SK-N-SH (cell line): ENCODE measurements at regions not wholly inside any gene's neighbourhood (a gene's known extent, or its start where the extent isn't known, plus 50 kb on each side); places are given as distances from the start of the nearest gene placed in this dataset.

Experiments used
- CTCF ChIA-PET: fragments of 300-600, 350-600 bp; formaldehyde crosslinking; extraction: SDS; loops from one replicate; lab custom pipeline; 2021; lab: Yijun Ruan, JAX
- POLR2A ChIA-PET: fragments of 350-600 bp; sonication (Branson Sonifier 250); formaldehyde crosslinking; extraction: SDS; loops from one replicate; lab custom pipeline; 2020; ENCODE audit warnings: antibody characterized with exemption, inconsistent platforms; lab: Yijun Ruan, JAX
- DNase-seq: peaks from one replicate; pipeline ENCODE4 v3.0.0; 2012
- H2AFZ ChIP-seq: fragments of 200-600 bp; sonication (generic); 2 replicates; pipeline ENCODE4 v1.8.1; 2016; ENCODE audit warnings: antibody characterized with exemption, mild to moderate bottlenecking, low read depth
- H3F3A ChIP-seq: fragments of 200-600 bp; sonication (generic); replicated peaks from 2 replicates; pipeline ENCODE3; 2016; ENCODE audit warnings: antibody characterized with exemption, mild to moderate bottlenecking; ENCODE audit not compliant: insufficient read depth
- H3K27ac ChIP-seq, 2 experiments: fragments of 200-500 bp in 1 of 2; fragments of 200-600 bp in 1 of 2; sonication (Bioruptor generic) in 1 of 2; sonication (generic), shearing (Covaris generic) in 1 of 2; 2 replicates each; pipeline versions ENCODE4 v1.5.1 to v1.6.1; 2014 to 2016; ENCODE audit warnings: low read depth in 2 of 2, inconsistent platforms in 1 of 2, low read length in 1 of 2, mild to moderate bottlenecking in 1 of 2, mixed read lengths in 1 of 2
- H3K27me3 ChIP-seq: fragments of 200-600 bp; sonication (generic), shearing (Covaris generic); 2 replicates; pipeline ENCODE4 v1.6.1; 2016; ENCODE audit warnings: mixed run types; ENCODE audit not compliant: insufficient read depth
- H3K36me3 ChIP-seq, 2 experiments: fragments of 200-500 bp in 1 of 2; fragments of 200-600 bp in 1 of 2; sonication (Bioruptor generic) in 1 of 2; sonication (generic) in 1 of 2; replicated peaks in 1 of 2; 2 replicates each; pipeline versions ENCODE3 to v1.5.1; 2014 to 2016; ENCODE audit warnings: low read length in 1 of 2, mild to moderate bottlenecking in 1 of 2; ENCODE audit not compliant: insufficient read depth in 2 of 2, control insufficient read depth in 1 of 2
- H3K4me1 ChIP-seq, 2 experiments: fragments of 200-500 bp in 1 of 2; fragments of 200-600 bp in 1 of 2; sonication (Bioruptor generic) in 1 of 2; sonication (generic), shearing (Covaris generic) in 1 of 2; 2 replicates each; pipeline versions ENCODE4 v1.5.1 to v1.6.1; 2014 to 2016; ENCODE audit warnings: low read depth in 1 of 2, low read length in 1 of 2, mixed run types in 1 of 2; ENCODE audit not compliant: insufficient read depth in 2 of 2, control insufficient read depth in 1 of 2
- H3K4me2 ChIP-seq: fragments of 200-600 bp; sonication (generic), shearing (Covaris generic); 2 replicates; pipeline ENCODE4 v1.6.1; 2017; ENCODE audit warnings: mixed run types
- H3K4me3 ChIP-seq, 2 experiments: fragments of 200-500 bp in 1 of 2; fragments of 200-600 bp in 1 of 2; sonication (Bioruptor generic) in 1 of 2; sonication (generic), shearing (Covaris generic) in 1 of 2; 2 replicates each; pipeline versions ENCODE4 v1.5.1 to v1.8.1; 2014 to 2016; ENCODE audit warnings: low read depth in 2 of 2, inconsistent platforms in 1 of 2, low read length in 1 of 2, mild to moderate bottlenecking in 1 of 2, mixed read lengths in 1 of 2, moderate library complexity in 1 of 2
- H3K79me2 ChIP-seq: fragments of 200-600 bp; sonication (generic); 2 replicates; pipeline ENCODE4 v1.8.1; 2017; ENCODE audit warnings: mild to moderate bottlenecking; ENCODE audit not compliant: insufficient read depth
- H3K9ac ChIP-seq: fragments of 200-600 bp; sonication (generic); 2 replicates; pipeline ENCODE4 v1.6.1; 2017; ENCODE audit warnings: mixed run types
- H3K9me2 ChIP-seq: fragments of 200-600 bp; sonication (generic); 2 replicates; pipeline ENCODE4 v1.6.1; 2017; ENCODE audit warnings: mixed run types
- H3K9me3 ChIP-seq: fragments of 200-600 bp; sonication (generic); 2 replicates; pipeline ENCODE4 v1.6.1; 2017; ENCODE audit warnings: mixed run types, mild to moderate bottlenecking, moderate library complexity
- H4K20me1 ChIP-seq: fragments of 200-600 bp; sonication (generic); 2 replicates; pipeline ENCODE4 v1.6.1; 2017; ENCODE audit warnings: mild to moderate bottlenecking, mixed run types; ENCODE audit not compliant: insufficient read depth
- CHD2 ChIP-seq: fragments of 150-350 bp; IDR thresholded peaks from 2 replicates; pipeline ENCODE4 v1.6.1; 2018; ENCODE audit warnings: low read length; ENCODE audit not compliant: partially characterized antibody
- EP300 ChIP-seq, 2 experiments: IDR thresholded peaks; 2 replicates each; pipeline versions ENCODE4 v1.4.0 to v1.6.1; 2012; ENCODE audit warnings: borderline replicate concordance in 1 of 2, low read depth in 1 of 2, low read length in 1 of 2
- GABPA ChIP-seq: IDR thresholded peaks from 2 replicates; pipeline ENCODE4 v1.4.0; 2012; ENCODE audit warnings: low read depth, mild to moderate bottlenecking
- MXI1 ChIP-seq: IDR thresholded peaks from 2 replicates; pipeline ENCODE4 v1.6.1; 2012; ENCODE audit warnings: mild to moderate bottlenecking, low read depth, low read length, improper control_type of control experiment
- POLR2AphosphoS5 ChIP-seq: IDR thresholded peaks from 2 replicates; pipeline ENCODE4 v1.6.1; 2012; ENCODE audit warnings: low read depth, low read length
- RXRA ChIP-seq: IDR thresholded peaks from 2 replicates; pipeline ENCODE4 v1.4.0; 2012; ENCODE audit warnings: low read depth, mild to moderate bottlenecking, borderline replicate concordance
- SIN3A ChIP-seq: IDR thresholded peaks from 2 replicates; pipeline ENCODE4 v1.6.1; 2012; ENCODE audit warnings: low read depth, mild to moderate bottlenecking, low read length, moderate library complexity, borderline replicate concordance
- WGBS: methylation state at CpG from one replicate; pipeline ENCODE4 v1.1.6; 2017; ENCODE audit warnings: low lambda C conversion rate; 5-methylcytosine and 5-hydroxymethylcytosine counted together
- TF ChIP-seq, protein P1 (sequence below): IDR thresholded peaks from 2 replicates; pipeline ENCODE4 v1.6.1; 2012; ENCODE audit warnings: mild to moderate bottlenecking, low read depth, low read length, moderate library complexity
- TF ChIP-seq, protein P2 (sequence below): IDR thresholded peaks from 2 replicates; pipeline ENCODE4; 2012

DNA sequence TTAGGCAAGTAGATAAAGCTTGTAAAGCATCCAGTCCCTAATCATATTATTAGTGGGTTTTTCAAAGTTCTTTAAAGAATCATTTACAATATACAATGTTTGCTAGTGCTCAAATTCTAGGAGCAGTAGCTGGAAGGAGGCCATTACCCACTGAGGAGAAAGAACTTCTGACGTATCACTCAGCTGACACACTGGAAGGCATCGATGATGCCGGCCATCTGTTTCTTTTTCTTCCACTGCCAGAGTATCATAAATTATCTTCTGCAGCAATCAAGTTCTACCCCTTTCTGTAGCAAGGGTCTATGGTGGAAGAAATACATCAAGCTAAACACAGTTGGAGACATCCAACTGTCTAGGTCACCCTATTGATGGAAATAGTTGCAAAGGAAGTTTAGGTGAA lies 243.2 kb upstream of the LRRN1 start:
- Histone ChIP-seq H4K20me1 (no peaks in the 10 kb centered on the region), H2AFZ (no peak overlapping the region), H3K4me2 (no peak overlapping the region), H3K4me3 (no peak overlapping the region), H3K9me3 (no peaks in the 10 kb centered on the region), H3K79me2 (no peaks in the 10 kb centered on the region), H3K9ac (no peak overlapping the region), H3K9me2 (no peaks in the 10 kb centered on the region), H3K36me3 (no peaks in the 10 kb centered on the region), H3F3A (no peaks in the 10 kb centered on the region), H3K4me1 (no peaks in the 10 kb centered on the region), H3K27me3 (no peaks in the 10 kb centered on the region), H3K27ac (no peak overlapping the region)
- DNase-seq = no peak
- POLR2A ChIA-PET = no interaction called here
- 7% methylated on average over 3 of the region's 3 CpGs for WGBS
- TF ChIP-seq EP300 (IDR thresholded peaks at IDR 0.05; ENCODE audit: borderline replicate concordance in 1 of 2, low read depth in 1 of 2, low read length in 1 of 2) (no peak), SIN3A (no peak), GABPA (no peak), RXRA (no peak)
- CTCF ChIA-PET = no interaction called here

DNA sequence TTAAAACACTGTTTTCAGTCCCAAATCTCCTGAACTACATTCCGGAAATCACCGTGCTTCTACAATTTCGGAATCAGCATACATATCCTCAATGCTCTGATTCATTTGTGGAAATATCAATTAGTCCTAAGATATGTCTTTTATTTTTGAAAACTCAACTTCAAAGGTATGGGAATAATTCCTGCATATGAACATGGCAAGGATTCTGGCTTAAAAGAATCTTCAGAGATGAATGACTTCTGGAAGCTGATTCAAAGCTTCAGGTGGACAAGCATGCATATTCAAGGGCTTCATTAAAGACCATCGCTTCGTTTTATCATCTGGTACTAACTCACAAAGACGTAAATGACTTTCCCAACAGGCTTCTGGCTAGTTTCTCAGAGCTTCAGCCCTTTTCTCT lies 246.0 kb upstream of the LRRN1 start:
- 0% methylated on average over 6 of the region's 6 CpGs for WGBS

More for the DNA sequence above, 246.0 kb upstream of the LRRN1 start:
- H3K79me2 ChIP-seq = no peaks in the 10 kb centered on the region
- no peaks in the 10 kb centered on the region for H3K4me1 ChIP-seq
- H3K4me3 ChIP-seq = no peak overlapping the region
- H3K27ac ChIP-seq = no peak overlapping the region
- no peak overlapping the region for H3K9ac ChIP-seq
- TF ChIP-seq, protein P1, sequence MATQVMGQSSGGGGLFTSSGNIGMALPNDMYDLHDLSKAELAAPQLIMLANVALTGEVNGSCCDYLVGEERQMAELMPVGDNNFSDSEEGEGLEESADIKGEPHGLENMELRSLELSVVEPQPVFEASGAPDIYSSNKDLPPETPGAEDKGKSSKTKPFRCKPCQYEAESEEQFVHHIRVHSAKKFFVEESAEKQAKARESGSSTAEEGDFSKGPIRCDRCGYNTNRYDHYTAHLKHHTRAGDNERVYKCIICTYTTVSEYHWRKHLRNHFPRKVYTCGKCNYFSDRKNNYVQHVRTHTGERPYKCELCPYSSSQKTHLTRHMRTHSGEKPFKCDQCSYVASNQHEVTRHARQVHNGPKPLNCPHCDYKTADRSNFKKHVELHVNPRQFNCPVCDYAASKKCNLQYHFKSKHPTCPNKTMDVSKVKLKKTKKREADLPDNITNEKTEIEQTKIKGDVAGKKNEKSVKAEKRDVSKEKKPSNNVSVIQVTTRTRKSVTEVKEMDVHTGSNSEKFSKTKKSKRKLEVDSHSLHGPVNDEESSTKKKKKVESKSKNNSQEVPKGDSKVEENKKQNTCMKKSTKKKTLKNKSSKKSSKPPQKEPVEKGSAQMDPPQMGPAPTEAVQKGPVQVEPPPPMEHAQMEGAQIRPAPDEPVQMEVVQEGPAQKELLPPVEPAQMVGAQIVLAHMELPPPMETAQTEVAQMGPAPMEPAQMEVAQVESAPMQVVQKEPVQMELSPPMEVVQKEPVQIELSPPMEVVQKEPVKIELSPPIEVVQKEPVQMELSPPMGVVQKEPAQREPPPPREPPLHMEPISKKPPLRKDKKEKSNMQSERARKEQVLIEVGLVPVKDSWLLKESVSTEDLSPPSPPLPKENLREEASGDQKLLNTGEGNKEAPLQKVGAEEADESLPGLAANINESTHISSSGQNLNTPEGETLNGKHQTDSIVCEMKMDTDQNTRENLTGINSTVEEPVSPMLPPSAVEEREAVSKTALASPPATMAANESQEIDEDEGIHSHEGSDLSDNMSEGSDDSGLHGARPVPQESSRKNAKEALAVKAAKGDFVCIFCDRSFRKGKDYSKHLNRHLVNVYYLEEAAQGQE = no peak
- TF ChIP-seq POLR2AphosphoS5 = no peak
- no peak for TF ChIP-seq MXI1
- TF ChIP-seq CHD2 = no peak
- TF ChIP-seq, protein P2, sequence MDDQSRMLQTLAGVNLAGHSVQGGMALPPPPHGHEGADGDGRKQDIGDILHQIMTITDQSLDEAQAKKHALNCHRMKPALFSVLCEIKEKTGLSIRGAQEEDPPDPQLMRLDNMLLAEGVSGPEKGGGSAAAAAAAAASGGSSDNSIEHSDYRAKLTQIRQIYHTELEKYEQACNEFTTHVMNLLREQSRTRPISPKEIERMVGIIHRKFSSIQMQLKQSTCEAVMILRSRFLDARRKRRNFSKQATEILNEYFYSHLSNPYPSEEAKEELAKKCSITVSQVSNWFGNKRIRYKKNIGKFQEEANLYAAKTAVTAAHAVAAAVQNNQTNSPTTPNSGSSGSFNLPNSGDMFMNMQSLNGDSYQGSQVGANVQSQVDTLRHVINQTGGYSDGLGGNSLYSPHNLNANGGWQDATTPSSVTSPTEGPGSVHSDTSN = no peak
- ChIA-PET CTCF (no interaction called here), POLR2A (no interaction called here)
- no peaks in the 10 kb centered on the region for H4K20me1 ChIP-seq
- H3K36me3 ChIP-seq = no peaks in the 10 kb centered on the region
- H3F3A ChIP-seq = no peaks in the 10 kb centered on the region
- no peak for DNase-seq
- H2AFZ ChIP-seq = no peak overlapping the region
- H3K9me3 ChIP-seq = no peaks in the 10 kb centered on the region
- H3K4me2 ChIP-seq = no peak overlapping the region
- H3K27me3 ChIP-seq = no peaks in the 10 kb centered on the region
- H3K9me2 ChIP-seq = no peaks in the 10 kb centered on the region
